ENCODE measurements at regions not wholly inside any gene's neighbourhood (a gene's known extent, or its start where the extent isn't known, plus 50 kb on each side); places are given as distances from the start of the nearest gene placed in this dataset.

DNA sequence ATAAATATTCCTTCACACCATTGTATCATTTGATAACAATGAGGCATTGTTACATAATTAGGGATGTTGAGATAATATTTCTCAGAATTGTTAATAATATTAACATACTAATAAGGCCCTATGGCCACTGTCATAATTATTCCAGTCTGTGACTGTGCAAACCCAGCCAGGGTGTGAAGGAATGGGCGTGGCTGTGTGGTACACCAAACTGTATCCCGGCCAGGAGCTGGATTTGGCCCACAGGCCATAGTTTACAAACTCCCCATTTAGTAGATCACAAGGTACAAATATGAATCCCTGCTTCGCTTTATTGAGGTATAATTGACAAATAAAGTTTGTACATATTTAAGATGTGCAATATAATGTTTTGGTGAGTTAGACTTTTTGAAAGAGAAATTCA is 894.7 kb downstream of the C6orf118 start:
- TF ChIP-seq, protein P1, sequence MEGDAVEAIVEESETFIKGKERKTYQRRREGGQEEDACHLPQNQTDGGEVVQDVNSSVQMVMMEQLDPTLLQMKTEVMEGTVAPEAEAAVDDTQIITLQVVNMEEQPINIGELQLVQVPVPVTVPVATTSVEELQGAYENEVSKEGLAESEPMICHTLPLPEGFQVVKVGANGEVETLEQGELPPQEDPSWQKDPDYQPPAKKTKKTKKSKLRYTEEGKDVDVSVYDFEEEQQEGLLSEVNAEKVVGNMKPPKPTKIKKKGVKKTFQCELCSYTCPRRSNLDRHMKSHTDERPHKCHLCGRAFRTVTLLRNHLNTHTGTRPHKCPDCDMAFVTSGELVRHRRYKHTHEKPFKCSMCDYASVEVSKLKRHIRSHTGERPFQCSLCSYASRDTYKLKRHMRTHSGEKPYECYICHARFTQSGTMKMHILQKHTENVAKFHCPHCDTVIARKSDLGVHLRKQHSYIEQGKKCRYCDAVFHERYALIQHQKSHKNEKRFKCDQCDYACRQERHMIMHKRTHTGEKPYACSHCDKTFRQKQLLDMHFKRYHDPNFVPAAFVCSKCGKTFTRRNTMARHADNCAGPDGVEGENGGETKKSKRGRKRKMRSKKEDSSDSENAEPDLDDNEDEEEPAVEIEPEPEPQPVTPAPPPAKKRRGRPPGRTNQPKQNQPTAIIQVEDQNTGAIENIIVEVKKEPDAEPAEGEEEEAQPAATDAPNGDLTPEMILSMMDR (IDR thresholded peaks at IDR 0.05; ENCODE audit: low read length): no peak
- TF ChIP-seq EZH2 (optimal IDR thresholded peaks at IDR 0.05; ENCODE audit: low read depth, low read length) (no peak), EZH2phosphoT487 (IDR thresholded peaks at IDR 0.05; ENCODE audit: low read length) (no peak)
- Histone ChIP-seq H3K9me2 (replicated peaks; ENCODE audit: insufficient read depth, low read length) (no peaks in the 10 kb centered on the region), H3K4me1 (ENCODE audit: low read length) (no peaks in the 10 kb centered on the region), H4K20me1 (ENCODE audit: insufficient read depth, low read length) (no peaks in the 10 kb centered on the region), H2AFZ (ENCODE audit: low read length) (no peak overlapping the region), H3K79me2 (ENCODE audit: low read length) (no peaks in the 10 kb centered on the region), H3K36me3 (replicated peaks; ENCODE audit: insufficient read depth, low read length) (no peaks in the 10 kb centered on the region), H3K4me2 (ENCODE audit: low read depth, low read length) (no peak overlapping the region), H3K27me3 (replicated peaks; ENCODE audit: insufficient read depth, low read length) (no peaks in the 10 kb centered on the region), H3F3A (ENCODE audit: insufficient read depth, low read length) (no peaks in the 10 kb centered on the region), H3K4me3 (ENCODE audit: low read length) (no peak overlapping the region), H3K27ac (ENCODE audit: low read length) (no peak overlapping the region), H3K9ac (ENCODE audit: low read length) (no peak overlapping the region), H3K9me3 (replicated peaks; ENCODE audit: insufficient read depth, low read length) (no peaks in the 10 kb centered on the region)
- no peak for DNase-seq

GRCh38 chr6:164412566-164412965 is 896.8 kb downstream of the C6orf118 start:
- no peaks in the 10 kb centered on the region for H3K79me2 ChIP-seq (ENCODE audit: low read length)
- no peaks in the 10 kb centered on the region for H3K36me3 ChIP-seq (replicated peaks; ENCODE audit: insufficient read depth, low read length)
- no peak overlapping the region for H3K4me3 ChIP-seq (ENCODE audit: low read length)
- no peak overlapping the region for H3K9ac ChIP-seq (ENCODE audit: low read length)
- H4K20me1 ChIP-seq (ENCODE audit: insufficient read depth, low read length): no peaks in the 10 kb centered on the region
- H3K27me3 ChIP-seq (replicated peaks; ENCODE audit: insufficient read depth, low read length): no peaks in the 10 kb centered on the region
- TF ChIP-seq, protein P1 (IDR thresholded peaks at IDR 0.05; ENCODE audit: low read length): no peak
- no peak for TF ChIP-seq EZH2 (optimal IDR thresholded peaks at IDR 0.05; ENCODE audit: low read depth, low read length)
- TF ChIP-seq EZH2phosphoT487 (IDR thresholded peaks at IDR 0.05; ENCODE audit: low read length): no peak
- H3K4me2 ChIP-seq (ENCODE audit: low read depth, low read length): no peak overlapping the region
- no peak overlapping the region for H2AFZ ChIP-seq (ENCODE audit: low read length)
- DNase-seq: no peak
- H3F3A ChIP-seq (ENCODE audit: insufficient read depth, low read length): no peaks in the 10 kb centered on the region
- H3K27ac ChIP-seq (ENCODE audit: low read length): no peak overlapping the region
- H3K9me2 ChIP-seq (replicated peaks; ENCODE audit: insufficient read depth, low read length): no peaks in the 10 kb centered on the region
- H3K9me3 ChIP-seq (replicated peaks; ENCODE audit: insufficient read depth, low read length): no peaks in the 10 kb centered on the region
- no peaks in the 10 kb centered on the region for H3K4me1 ChIP-seq (ENCODE audit: low read length)

DNA sequence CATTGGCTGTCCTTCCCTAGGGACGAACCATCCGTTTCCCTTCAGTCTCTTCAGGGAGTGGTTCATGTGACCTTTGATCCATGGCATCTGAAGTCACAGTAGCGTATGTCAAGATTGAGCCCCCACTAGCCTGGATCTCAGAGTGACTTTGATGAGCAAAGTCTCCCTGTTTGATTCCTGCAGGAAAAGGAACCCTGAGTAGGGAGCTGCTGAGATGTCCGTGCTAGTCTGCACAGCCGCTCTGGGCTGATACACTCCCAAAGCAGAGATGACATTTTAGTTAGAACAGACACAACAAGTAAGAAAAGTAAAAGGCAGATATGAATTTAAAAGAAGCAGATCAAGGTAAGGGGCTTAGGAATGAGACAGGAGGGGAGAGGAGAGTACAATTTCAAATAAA is 899.4 kb downstream of the C6orf118 start:
- H3K9me2 ChIP-seq (replicated peaks; ENCODE audit: insufficient read depth, low read length): no peaks in the 10 kb centered on the region
- no peaks in the 10 kb centered on the region for H3K4me1 ChIP-seq (ENCODE audit: low read length)
- no peaks in the 10 kb centered on the region for H3K27me3 ChIP-seq (replicated peaks; ENCODE audit: insufficient read depth, low read length)
- H3K9me3 ChIP-seq (replicated peaks; ENCODE audit: insufficient read depth, low read length): no peaks in the 10 kb centered on the region
- no peaks in the 10 kb centered on the region for H3K36me3 ChIP-seq (replicated peaks; ENCODE audit: insufficient read depth, low read length)
- H3K27ac ChIP-seq (ENCODE audit: low read length): no peak overlapping the region
- H3K9ac ChIP-seq (ENCODE audit: low read length): no peak overlapping the region
- H3K4me3 ChIP-seq (ENCODE audit: low read length): no peak overlapping the region
- no peak for DNase-seq
- H2AFZ ChIP-seq (ENCODE audit: low read length): no peak overlapping the region
- TF ChIP-seq, protein P1 (IDR thresholded peaks at IDR 0.05; ENCODE audit: low read length): no peak
- TF ChIP-seq EZH2phosphoT487 (IDR thresholded peaks at IDR 0.05; ENCODE audit: low read length) (no peak), EZH2 (optimal IDR thresholded peaks at IDR 0.05; ENCODE audit: low read depth, low read length) (no peak)
- no peak overlapping the region for H3K4me2 ChIP-seq (ENCODE audit: low read depth, low read length)
- no peaks in the 10 kb centered on the region for H4K20me1 ChIP-seq (ENCODE audit: insufficient read depth, low read length)
- no peaks in the 10 kb centered on the region for H3K79me2 ChIP-seq (ENCODE audit: low read length)
- no peaks in the 10 kb centered on the region for H3F3A ChIP-seq (ENCODE audit: insufficient read depth, low read length)

Data from MM.1S (cell line).